Retinal pigment epithelial cell (primary cell): ENCODE measurements at regions not wholly inside any gene's neighbourhood (a gene's known extent, or its start where the extent isn't known, plus 50 kb on each side); places are given as distances from the start of the nearest gene placed in this dataset.

Experiments used
- DNase-seq: peaks from one replicate; pipeline ENCODE4 v3.0.0-alpha.2; 2010; ENCODE audit warnings: low read depth
- H3K4me3 ChIP-seq: 2 replicates; pipeline ENCODE4 v1.5.1; 2011; ENCODE audit warnings: mild to moderate bottlenecking, low read length, control low read depth, moderate library complexity
- TF ChIP-seq, protein P1 (sequence below): conservative IDR thresholded peaks from 2 replicates; pipeline ENCODE4 v1.5.1; 2011; ENCODE audit warnings: low read depth, low read length, control low read depth, inconsistent platforms

DNA sequence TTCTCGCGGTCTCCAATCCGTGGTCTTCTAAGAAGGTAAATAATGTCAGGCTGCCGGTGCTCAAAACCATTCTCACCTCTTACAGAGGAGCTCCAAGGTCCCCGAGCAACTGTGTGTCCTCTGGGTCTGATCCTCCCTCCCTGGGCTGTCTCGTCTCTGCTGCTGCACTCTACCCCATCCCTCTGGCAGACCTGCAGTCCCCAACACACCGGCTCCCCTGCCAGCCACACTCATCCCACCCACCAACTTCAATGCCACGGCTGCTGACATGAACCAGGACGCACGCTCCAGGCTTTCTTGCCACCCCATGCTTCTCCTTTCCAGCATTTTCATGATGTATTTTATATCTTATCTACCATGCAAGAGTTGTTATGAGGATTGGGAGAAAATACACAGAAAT is 559.5 kb upstream of the SALL3 start:
- TF ChIP-seq, protein P1, sequence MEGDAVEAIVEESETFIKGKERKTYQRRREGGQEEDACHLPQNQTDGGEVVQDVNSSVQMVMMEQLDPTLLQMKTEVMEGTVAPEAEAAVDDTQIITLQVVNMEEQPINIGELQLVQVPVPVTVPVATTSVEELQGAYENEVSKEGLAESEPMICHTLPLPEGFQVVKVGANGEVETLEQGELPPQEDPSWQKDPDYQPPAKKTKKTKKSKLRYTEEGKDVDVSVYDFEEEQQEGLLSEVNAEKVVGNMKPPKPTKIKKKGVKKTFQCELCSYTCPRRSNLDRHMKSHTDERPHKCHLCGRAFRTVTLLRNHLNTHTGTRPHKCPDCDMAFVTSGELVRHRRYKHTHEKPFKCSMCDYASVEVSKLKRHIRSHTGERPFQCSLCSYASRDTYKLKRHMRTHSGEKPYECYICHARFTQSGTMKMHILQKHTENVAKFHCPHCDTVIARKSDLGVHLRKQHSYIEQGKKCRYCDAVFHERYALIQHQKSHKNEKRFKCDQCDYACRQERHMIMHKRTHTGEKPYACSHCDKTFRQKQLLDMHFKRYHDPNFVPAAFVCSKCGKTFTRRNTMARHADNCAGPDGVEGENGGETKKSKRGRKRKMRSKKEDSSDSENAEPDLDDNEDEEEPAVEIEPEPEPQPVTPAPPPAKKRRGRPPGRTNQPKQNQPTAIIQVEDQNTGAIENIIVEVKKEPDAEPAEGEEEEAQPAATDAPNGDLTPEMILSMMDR: no peak
- DNase-seq: no peak
- no peak overlapping the region for H3K4me3 ChIP-seq

DNA sequence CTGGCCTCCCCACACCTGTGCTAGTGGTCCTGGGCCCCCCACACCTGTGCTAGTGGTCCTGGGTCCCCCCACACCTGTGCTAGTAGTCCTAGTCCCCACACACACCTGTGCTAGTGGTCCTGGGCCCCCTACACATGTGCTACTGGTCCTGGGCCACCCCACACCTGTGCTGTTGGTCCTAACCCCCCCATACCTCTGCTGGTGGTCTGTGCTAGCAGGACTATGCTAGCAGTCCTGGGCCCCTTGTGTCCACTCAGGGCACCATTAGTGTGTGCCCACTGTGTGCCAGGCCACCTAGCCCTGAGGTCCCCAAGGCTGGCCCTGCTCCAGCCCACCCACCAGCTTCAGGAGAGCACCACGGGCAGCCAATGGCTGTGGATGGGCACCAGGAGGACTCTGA is 558.2 kb upstream of the SALL3 start:
- no peak for DNase-seq
- no peak overlapping the region for H3K4me3 ChIP-seq
- TF ChIP-seq, protein P1: no peak

DNA sequence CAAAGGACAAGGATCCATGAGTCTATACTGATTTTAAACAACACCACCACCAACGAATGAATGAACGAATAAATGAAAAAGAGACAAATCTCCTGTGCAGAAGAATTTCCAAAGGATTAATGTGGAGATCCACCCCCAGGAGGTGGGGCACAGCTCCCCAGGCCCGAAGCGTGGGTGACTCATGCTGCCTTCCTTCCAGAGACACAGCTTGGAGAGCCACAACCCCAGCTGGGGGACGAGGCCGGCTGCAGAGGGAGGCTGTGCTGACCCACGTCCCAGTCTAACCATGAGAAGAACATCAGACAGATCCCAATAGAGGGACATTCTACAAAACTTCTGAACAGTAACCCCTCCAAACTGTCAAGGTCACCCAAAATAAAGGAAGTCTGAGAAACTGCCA is 557.3 kb upstream of the SALL3 start:
- H3K4me3 ChIP-seq: no peak overlapping the region
- TF ChIP-seq, protein P1: no peak
- DNase-seq: no peak

DNA sequence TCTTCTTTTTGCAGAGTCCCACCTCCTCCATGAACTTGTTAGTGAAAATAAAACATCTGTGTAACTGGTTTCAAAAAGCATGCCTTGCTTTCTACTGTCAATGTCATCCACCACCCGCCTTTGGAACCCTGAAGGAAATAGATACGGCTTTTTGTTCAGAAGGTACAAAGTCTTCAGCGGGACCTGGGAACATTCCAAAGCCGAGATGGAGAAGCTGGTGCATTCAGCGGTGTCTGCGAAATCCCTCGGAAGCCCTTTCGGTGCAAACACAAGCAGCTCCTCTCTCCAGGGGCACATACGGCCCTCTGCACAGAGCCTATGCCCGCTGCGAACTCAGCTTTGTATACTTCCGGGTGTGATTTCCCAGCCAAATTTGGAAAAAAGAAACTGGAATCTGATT is 555.8 kb upstream of the SALL3 start:
- no peak overlapping the region for H3K4me3 ChIP-seq
- DNase-seq: no peak
- TF ChIP-seq, protein P1: no peak

DNA sequence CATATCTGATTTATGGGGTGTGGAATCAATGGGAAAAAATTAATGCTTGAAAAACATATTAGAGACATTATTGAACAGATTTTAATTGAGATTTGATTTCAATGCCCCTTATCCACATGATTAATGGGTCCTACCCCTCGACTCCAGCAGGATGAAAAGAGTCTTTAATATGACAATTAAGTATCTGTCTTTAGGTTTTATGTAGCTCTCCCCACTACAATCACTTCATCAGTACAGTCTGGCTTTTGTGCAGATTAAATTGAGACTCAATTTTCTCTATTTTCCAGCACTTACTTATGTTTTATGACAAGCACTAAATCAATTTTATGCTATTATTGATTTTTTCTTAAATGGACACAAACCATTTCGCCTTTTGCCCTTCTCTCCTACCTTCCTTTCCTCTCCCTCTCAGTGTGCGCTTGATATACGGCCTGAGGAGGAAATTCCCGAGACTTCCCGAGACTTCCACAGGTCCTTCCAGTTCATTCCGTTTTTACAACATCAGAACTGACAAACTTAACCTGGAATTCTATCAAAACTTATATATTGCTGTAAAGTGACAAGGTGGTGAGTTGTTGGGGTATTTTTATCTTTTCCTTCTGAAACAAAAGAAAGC is 555.1 kb upstream of the SALL3 start:
- DNase-seq: no peak
- H3K4me3 ChIP-seq: no peak overlapping the region
- TF ChIP-seq, protein P1: no peak

DNA sequence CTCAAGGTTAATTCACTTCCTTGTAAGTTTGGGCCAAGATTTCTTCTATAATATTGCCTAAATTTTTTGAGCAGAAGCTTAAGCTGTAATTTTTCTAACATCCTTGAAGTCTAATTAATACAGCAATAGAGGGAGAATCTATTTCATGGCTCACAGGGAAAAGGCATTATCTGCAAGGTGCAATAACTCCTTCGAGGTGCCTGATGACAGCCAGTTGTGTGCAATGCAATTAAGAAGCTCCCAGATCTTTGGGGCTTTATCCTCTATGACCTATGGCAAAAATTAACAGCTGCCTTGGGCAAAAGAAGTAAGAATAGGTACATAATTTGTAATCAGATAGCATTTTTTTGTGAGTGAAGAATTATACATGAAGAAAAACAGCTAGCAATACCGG is 554.6 kb upstream of the SALL3 start:
- no peak overlapping the region for H3K4me3 ChIP-seq
- no peak for DNase-seq
- TF ChIP-seq, protein P1: no peak

DNA sequence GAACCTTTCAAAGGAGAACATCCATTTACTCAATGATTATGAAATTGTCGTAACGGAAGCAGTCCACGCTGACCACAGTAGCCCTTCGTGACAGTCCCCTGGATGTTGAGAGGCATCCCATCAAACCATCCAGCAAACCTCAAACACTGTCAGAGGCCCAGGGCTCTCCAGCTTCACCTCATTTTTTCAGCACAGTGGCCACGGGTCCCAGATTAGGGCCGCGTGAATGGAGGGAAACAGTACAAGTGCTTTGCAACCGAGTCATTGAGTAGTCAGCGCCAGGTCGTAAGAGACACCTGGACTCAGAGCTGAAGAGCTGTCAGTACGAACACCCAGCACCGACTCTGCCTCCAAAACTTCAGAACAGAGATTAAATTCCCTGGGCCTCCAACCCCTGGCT is 552.5 kb upstream of the SALL3 start:
- no peak overlapping the region for H3K4me3 ChIP-seq
- TF ChIP-seq, protein P1: no peak
- no peak for DNase-seq
